Hepatocyte (in vitro differentiated cells): ENCODE measurements at regions not wholly inside any gene's neighbourhood (a gene's known extent, or its start where the extent isn't known, plus 50 kb on each side); places are given as distances from the start of the nearest gene placed in this dataset.

ENCODE experiments used
- EZH2 ChIP-seq: fragments of 200-600 bp; sonication (generic); IDR thresholded peaks from 2 replicates; pipeline ENCODE4 v1.6.1; 2016; ENCODE audit warnings: antibody characterized with exemption, mild to moderate bottlenecking, borderline replicate concordance
- TF ChIP-seq, protein P1 (sequence below): fragments of 200-600 bp; sonication (generic); IDR thresholded peaks from 2 replicates; pipeline ENCODE4 v1.5.1; 2016; ENCODE audit warnings: antibody characterized with exemption, mild to moderate bottlenecking; ENCODE audit not compliant: poor library complexity

DNA sequence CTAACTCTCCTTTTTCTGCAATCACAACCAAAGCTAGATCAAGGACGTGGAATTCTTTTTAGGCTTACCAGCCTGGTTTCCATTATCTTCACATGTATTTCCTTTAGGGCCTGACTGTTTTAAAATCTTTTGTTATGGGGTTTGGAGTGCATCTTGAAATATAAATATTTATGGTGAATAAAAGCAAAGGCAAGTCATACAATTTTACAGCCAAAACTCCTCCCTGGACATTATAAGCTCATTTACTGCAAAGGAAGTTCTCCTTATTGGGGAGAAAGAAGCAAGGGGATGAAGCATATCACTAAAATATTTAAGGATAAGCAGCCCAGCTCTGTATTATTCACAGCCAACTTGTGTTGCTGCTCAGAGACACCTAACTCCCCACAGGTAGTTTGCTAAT lies 132.2 kb upstream of the TARS1 start:
- no peak for TF ChIP-seq EZH2
- TF ChIP-seq, protein P1, sequence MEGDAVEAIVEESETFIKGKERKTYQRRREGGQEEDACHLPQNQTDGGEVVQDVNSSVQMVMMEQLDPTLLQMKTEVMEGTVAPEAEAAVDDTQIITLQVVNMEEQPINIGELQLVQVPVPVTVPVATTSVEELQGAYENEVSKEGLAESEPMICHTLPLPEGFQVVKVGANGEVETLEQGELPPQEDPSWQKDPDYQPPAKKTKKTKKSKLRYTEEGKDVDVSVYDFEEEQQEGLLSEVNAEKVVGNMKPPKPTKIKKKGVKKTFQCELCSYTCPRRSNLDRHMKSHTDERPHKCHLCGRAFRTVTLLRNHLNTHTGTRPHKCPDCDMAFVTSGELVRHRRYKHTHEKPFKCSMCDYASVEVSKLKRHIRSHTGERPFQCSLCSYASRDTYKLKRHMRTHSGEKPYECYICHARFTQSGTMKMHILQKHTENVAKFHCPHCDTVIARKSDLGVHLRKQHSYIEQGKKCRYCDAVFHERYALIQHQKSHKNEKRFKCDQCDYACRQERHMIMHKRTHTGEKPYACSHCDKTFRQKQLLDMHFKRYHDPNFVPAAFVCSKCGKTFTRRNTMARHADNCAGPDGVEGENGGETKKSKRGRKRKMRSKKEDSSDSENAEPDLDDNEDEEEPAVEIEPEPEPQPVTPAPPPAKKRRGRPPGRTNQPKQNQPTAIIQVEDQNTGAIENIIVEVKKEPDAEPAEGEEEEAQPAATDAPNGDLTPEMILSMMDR, result no peak
